NCI-H2196 (cell line): ENCODE measurements at regions not wholly inside any gene's neighbourhood (a gene's known extent, or its start where the extent isn't known, plus 50 kb on each side); places are given as distances from the start of the nearest gene placed in this dataset.
"Not testable (repeated sequence)": the region's sequence is repeated elsewhere in the genome, so short reads cannot be mapped to it uniquely, and the experiment has no call there.

Source experiments
- DNase-seq: peaks from one replicate; lab custom pipeline; 2025; ENCODE audit not compliant: unreplicated experiment; lab: John Stamatoyannopoulos, UW

DNA sequence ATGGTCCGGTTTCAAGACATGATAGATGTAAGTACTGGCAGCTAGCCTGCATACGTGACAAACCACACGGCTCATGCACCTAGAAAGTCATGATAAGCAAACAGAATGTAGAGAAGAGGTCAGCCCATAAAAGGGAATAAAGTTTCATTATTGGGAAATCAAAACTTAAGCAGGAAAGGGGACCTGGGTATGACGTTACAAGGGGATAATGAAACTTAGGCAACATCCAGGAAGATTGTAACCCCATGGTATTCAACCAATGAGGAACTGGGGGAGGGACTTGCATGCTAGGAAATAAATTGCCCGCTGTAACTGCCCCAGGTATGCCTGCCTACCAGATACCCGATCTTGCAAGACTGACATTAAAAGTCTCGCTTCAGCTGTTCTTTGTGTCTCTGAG lies 1679.0 kb downstream of the SUCLG1 start:
- no peak for DNase-seq

DNA sequence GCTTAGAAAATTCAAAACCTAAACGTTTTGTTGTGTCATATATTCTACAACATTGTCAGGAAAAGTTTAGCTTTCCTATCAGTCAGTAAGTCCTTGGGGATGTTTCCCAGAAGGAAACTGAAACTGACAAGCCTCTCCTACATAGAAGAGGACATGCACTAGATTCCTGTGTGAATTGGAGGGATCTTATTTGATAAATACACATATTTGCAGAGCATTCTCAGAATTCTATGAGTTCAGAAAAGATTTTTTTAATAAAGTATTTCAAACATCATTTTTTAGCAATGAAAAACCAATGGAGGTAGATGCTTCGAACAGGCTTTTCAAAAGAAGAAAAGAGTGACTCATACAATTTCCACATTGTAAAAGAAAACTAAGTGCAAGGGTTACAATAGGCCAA lies 1706.7 kb downstream of the SUCLG1 start:
- DNase-seq: no peak

DNA sequence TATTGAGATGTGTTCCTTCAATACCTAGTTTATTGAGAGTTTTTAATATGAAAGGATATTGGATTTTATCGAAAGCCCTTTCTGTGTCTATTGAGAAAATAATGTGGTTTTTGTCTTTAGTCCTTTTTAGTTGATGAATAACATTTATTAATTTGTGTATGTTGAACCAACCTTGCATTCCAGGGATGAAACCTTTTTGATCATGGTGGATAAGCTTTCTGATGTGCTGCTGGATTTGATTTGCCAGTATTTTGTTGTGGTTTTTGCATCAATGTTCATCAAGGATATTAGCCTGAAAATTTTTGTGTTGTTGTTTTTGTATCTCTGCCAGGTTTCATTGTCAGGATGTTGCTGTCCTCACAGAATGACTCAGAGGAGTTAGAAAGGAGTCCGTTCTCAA lies 1710.4 kb downstream of the SUCLG1 start:
- DNase-seq: no peak

DNA sequence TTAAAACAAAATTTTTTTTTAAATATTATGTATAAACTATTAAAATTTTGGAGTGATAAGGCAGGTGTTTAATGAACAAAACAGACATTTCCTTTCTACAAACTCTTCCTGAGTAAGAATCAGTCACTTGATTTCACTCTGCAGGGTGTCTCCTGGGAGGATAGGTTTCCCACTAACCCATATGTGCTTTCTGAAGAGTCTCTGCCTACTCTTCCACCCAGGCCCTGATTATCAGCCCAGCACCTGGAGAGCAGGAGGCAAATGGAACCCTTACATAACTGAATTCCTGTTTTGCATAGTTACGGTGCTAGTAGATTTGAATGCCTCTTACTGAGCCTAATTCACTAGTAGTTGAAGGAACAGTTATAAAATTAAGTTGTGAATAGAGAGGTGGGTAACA lies 1718.6 kb downstream of the SUCLG1 start:
- no peak for DNase-seq

DNA sequence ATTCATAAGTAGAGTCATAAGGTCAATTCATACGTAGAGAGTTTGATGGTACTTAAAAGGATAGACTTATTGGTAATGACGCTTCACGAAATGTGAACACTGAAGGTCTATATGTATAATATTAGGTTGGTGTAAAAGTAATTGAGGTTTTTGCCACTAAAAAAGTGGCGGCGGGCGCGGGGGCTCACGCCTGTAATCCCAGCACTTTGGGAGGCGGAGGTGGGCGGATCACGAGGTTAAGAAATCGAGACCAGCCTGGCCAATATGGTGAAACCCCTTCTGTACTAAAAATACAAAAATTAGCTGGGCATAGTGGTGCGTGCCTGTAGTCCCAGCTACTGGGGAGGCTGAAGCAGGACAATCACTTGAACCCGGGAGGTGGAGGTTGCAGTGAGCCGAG lies 1721.1 kb downstream of the SUCLG1 start:
- DNase-seq: not testable (repeated sequence)

DNA sequence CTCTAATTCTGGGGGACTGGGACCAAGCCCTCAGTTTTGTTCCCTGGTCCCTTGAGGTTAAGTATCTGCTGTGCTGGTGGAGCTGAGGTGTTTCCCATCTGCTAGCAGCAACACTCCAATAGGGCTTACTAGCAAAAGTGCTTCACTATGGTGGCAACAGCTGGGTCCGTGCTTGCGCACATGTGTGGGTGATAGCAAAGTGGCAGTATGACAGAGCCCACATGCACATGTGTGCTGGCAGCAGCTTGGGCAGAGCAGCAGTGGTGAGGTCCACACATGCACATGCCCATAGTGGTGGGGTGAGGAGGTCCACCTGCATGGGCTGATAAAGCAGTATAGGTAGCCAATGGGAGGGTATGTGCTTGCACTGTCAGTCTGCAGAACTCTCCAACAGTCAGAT lies 1723.7 kb downstream of the SUCLG1 start:
- DNase-seq: no peak

DNA sequence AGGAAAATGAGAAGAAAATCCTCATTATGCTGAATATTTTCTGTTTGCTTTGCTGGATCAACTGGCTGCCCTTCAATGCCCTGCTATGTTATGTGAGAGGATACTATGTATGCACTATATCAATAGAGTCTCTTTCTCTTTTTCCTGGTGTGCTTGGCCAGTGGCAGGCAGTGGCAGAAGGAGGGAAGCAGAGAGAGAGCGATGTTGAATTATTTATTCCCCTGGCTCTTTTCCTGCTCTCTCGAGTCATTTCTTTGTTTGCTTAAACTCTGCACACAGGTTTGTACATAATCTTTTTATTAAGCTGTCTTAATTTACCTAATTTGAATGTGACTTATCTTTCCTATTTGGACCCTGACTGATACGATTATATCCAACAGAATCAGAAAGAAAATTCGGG lies 1727.3 kb downstream of the SUCLG1 start:
- DNase-seq: no peak

DNA sequence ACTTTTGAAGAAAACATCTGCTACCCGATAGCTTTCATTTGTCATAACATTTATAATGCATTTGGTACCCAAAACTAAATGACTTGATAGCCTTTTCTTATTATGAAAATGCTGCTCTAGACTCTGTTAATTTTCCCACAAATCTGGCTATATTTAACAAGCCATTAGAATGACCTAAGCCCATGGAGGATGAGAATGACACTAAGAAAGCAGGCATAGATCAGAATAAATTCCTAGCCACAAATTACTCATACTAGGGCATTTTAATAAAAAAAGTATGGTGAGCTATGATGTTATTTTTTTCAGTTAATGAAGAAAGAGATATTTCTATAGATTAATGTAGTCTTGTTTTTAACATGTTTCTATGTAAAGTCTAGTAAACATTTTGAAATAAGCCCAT lies 1728.3 kb downstream of the SUCLG1 start:
- no peak for DNase-seq

DNA sequence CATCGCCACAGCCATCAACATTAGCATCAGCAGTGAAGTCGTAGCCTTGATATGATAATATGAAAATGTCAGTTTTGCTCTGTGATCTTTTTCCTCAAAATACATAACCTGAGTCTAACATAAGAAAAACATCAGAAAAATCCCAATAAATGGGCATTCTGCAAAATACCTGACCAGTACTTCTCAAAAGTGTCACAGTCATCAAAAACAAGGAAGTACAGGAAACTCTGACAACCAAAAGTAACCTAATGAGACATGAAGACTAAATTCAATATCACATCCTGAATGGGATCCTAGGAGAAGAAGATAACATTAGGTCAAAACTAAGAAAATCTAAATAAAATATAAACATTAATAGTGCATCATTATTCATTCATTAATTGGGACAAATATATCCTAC lies 1731.0 kb downstream of the SUCLG1 start:
- DNase-seq: no peak

DNA sequence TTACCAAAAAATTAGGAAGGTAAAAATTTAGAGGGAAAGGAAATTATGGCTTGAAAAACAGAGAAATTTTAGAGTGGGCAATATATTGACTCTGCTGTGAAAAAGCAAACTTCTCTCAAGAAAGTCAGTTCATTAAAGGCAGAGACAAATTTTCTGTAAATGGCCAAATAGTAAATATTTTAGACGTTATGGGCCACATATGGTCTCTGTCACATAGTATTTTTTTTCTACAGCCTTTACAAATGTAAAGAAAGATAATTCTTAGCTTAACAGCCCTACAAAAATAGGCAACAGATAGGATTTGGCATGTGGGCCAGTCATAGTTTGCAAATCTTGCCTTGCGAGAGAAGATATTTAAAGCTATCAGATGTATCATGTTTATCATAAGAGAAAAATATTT lies 1750.4 kb downstream of the SUCLG1 start:
- no peak for DNase-seq

DNA sequence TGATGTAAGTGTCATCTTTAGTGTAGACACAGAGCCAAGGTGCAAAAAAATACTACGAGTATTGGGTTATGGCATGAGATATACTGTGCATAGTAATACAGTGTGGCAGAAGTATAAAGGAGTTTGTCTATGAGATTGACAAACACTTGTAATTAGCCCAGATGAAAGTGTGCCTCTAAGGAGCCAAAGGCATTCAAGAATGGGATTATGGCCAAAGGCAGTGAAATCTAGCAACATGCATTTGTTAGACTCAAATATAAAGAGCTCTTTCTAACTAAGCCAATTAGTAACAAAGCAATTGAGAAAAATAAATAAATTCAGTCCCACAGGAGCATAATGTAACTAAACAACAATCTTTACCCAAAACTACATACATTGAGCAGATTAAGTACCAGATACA lies 1761.8 kb downstream of the SUCLG1 start:
- no peak for DNase-seq

DNA sequence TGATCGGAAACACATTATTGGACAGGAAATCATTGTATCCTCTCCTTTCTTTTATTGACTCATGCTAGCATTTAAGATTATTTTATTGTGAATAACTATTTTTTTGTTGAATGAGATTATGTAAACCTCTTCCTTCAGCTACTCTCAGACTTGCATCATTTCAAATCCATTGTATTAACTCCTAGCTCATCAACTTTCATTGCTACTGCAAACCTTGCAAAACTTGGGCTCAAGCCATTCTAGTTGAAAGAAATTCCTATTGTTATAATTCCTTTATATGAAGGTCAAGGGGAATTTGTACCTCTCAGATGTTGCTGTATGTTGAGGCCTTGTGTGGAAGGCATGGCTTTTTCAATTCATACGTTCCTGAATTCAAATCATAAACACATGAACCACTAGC lies 1764.6 kb downstream of the SUCLG1 start:
- DNase-seq: no peak

DNA sequence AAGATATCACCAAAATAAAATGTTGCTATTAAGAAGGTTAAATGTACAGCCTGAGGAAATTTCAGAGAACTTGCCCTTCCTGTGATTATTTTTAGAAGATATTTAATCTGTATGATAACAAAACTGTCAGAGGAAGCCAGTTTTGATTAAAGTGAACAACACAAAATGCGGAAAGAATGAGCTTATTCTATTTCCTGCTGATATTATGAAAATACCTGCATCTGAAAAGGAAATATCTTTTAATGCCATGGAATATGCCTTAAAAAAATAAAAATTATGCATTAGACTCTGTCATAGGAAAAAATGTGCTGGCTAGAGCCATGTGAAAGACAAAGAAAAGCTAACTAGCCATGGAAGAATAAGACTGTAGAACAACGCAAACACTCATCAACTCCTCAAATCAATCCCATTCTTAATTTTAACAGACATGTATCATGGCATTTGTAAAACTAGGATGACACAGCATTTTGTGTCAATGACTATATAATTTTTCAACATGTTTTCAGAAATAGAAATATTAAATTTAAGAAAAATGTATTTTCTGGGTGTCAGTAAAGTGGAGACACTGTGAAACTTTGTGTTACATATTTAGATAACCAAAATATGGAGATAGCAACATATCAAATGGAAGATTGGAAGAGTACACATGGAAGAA lies 1768.2 kb downstream of the SUCLG1 start:
- DNase-seq: no peak

DNA sequence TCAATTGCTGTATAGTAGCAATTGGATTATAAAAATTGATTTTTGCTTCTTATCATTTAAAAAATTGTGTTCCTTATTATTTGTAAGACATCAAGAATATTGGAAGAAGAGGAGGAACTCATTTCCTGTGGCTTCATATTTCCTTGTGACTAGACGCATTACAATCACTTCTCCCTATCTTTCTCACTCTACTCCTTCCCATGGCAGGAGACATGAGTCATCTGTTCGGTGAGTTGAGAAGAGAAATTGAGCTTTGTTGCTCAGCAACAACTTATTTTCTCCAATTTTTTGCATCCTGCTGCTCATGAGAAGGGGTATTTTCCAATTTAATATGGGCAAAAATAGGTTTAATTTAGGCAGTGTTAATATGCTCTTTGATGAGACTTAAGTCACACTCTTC lies 1783.9 kb downstream of the SUCLG1 start:
- DNase-seq: no peak

DNA sequence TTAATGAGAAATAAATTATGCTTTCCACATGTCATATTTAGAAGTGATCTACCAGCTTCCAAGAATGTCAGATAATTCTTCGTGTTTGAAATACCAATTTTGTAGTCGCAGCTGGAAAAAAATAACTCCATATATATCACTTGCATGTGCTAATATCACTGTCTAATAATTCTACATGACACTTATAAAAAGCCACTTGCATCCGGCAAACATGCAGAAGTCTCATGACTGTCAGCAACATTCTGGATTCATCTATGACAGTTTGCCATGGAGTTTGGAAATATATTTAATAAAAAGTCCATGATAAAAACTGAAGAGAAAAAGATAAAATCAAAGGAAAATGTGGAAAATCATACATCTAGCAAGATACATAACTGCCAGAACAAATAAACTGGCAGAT lies 1784.4 kb downstream of the SUCLG1 start:
- DNase-seq: no peak

DNA sequence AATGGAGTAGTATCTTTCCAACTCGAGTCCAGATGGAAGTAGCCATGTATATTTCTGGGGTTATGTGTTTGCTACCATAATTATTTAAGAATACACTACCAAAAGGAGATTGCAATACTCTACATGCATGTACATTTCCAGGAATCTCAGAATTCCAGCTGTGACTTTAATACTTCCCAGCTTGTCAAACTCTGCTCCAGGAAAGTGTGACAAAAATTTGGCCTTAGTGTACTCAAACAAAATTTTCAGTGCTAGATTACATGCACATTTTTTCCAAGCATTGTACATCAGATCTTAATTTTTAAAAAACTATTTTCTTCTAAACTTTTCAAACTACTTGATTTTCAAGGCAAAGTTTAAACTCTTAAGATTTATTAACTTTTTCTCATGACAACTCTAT lies 1791.6 kb downstream of the SUCLG1 start:
- DNase-seq: no peak

DNA sequence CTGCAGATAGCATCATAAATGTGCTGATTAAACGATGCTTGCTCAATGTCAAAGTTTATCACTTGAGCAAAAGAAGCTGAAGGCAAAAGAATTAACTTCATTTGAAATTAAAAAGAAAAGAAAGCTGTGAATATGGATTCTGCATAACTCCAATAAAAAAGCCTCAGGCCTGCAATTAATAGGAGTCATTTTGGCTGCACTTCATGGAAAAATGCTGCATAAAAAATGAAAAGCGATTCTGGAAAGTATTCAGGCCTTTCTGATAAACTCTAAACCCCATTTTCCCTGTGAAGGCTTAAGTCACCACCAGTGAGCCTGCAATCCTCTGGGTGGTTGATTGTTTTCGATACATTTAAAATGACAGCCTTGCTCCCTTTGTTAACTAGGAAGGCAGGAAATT lies 1793.4 kb downstream of the SUCLG1 start:
- DNase-seq: no peak

DNA sequence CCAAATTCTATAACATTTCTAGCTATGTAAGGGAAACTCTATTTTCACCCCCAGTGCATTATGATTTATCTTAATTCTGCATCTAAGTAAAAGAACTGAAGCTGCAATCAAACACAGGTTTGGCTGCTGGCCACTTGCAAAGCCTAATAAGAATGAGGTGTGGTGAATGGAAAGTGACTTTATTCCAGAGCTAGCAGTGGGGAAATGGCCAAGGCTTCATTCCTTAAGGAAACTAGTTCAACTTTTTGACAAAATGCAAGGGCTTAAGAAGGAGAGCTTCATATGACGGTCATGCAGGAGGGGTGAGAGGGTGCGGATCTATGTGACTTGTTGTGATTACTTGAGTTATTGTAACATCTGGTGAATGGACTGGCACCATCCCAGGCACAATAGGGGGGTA lies 1802.0 kb downstream of the SUCLG1 start:
- DNase-seq: no peak

DNA sequence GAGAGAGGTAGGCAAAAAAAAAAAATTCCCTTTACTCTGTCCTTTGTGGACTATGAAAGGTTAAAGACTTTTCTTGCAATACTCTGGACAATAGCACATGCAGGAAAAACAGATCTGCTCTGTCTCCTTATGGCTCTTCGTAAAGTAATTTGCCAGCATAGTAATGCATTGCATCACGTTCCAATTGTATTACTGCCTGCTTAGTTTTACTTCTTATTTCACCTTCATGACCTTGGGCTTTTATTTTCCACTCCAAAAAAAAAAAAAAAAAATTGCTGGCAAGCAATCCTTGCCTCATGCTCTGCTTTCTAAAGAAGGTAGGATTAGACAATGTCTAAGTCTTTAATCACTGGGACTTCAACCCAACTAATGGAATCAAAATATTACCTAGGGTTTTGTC lies 1802.7 kb downstream of the SUCLG1 start:
- no peak for DNase-seq

DNA sequence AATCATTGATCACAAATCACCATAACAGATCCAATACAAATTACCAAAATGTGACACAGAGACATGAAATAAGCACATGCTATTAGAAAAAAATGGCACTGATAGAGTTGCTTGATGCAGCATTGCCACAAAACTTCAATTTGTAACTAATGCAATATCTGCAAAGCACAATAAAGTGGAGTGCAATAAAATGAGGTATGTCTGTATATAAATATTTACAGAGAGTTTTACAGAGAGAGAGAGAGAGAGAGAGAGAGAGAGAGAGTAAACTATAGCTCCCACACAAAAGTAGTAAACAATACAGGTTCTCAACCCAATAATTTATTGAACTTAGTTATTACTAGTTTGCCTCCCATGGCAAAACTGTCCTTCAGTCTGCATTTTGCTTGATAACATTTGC lies 1807.0 kb downstream of the SUCLG1 start:
- DNase-seq: no peak

DNA sequence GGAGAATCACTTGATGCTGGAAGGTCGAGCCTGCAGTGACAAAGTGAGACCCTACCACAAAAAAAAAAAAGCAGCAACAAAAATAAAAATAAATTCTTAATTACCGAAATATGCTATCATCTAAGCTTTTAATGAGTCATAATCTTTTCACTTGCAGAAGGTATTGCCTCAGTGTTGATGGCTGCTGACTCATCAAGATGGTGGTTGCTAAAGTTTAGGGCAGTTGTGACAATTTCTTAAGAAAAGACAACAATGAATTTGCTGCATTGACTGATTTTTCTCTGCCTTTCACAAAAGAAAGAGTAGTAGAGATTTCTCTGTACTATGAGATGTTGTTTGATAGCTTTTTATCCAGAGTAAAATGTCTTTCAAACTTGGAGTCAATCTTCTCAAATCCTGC lies 1809.0 kb downstream of the SUCLG1 start:
- no peak for DNase-seq

DNA sequence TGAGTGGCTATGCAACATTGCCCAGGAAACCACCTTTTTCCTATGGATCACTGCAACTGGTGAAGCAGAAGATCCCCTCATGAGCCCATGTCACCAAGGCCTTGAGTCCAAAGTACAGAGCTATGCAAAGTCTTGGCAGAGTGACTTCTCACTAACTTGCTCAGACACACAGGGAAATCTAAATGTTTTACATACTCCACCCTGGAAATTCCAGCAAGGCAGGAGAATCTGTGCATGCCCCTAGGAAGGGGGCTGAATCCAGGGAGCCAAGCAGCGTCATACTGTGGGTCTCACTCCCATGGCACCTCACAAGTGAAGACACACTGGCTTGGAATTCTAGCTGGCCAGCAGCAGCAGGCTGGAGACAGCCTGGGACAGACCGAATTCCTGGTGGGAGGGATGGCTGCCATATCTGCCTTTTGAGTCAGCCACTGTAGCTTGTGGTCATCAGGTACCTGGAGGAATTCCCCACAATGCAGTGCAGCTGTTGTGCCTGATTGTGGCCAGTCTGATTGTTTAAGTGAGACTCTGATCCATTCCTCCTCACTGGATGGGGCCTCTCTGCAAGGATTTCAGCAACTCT lies 1817.4 kb downstream of the SUCLG1 start:
- DNase-seq: no peak

DNA sequence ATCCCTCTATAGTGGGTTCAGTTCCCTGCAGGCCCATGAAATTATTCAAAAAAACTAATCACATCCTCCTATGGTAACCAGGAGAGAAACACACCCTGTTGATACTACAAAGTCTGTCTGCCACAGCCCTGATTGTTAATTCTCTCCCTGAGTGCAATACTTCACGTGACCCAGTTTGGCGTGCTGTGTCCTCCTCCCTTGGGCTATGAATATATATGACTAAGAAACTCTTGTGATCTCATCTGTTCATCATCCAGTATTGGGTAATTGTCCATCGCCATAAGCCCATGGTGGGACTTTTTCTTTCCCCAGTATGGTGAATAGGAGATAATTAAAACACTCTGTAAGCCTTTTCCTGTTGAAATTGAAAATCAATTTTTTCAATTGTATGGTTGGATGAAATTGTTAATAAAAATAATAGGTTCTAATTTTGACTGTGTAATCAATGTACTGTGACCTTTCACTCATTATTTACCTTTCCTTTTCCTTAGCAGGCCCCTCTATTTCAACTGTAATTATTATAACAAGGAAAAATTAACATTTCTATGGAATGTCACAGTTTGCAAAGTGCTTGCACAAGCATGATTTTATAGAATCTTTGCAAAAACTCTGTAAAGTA lies 1822.6 kb downstream of the SUCLG1 start:
- DNase-seq: no peak
